Caco-2 (cell line): ENCODE measurements at regions not wholly inside any gene's neighbourhood (a gene's known extent, or its start where the extent isn't known, plus 50 kb on each side); places are given as distances from the start of the nearest gene placed in this dataset.

Experiments
- BruUV-seq: library from RNA; stranded (reverse); fragments of 400-500 nt; replicated peaks from 2 replicates; lab custom pipeline; 2021; lab: Mats Ljungman, UMichigan
- CTCF ChIA-PET: fragments of 300-600 bp; sonication (Branson Sonifier 250); formaldehyde crosslinking; loops from one replicate; lab custom pipeline; 2022; ENCODE audit warnings: antibody characterized with exemption; lab: Charles Lee
- POLR2A ChIA-PET: fragments of 300-600 bp; sonication (Branson Sonifier 250); formaldehyde crosslinking; loops from one replicate; lab custom pipeline; 2022; ENCODE audit warnings: antibody characterized with exemption; lab: Charles Lee
- DNase-seq, 2 experiments: peaks; one replicate each; pipeline versions ENCODE4 v3.0.0 to v3.0.0-alpha.2; 2020 to 2022
- H3K27me3 ChIP-seq: replicated peaks from 2 replicates; pipeline ENCODE4 v1.6.0; 2011; ENCODE audit warnings: low read length; ENCODE audit not compliant: control insufficient read depth, insufficient read depth
- H3K36me3 ChIP-seq: 2 replicates; pipeline ENCODE4 v1.5.1; 2011; ENCODE audit warnings: low read length; ENCODE audit not compliant: control insufficient read depth, insufficient read depth
- H3K4me1 ChIP-seq: fragments of 250-450 bp; sonication (Bioruptor Pico); 2 replicates; pipeline ENCODE4 v1.5.1; 2020; ENCODE audit warnings: mild to moderate bottlenecking
- H3K4me3 ChIP-seq: 2 replicates; pipeline ENCODE4 v1.5.1; 2011; ENCODE audit warnings: low read depth, mild to moderate bottlenecking, control low read depth, low read length
- H3K9me3 ChIP-seq: fragments of 250-450 bp; sonication (Bioruptor Pico); 2 replicates; pipeline ENCODE4 v1.5.1; 2020; ENCODE audit warnings: mild to moderate bottlenecking, moderate library complexity
- H3K27ac Mint-ChIP-seq: one replicate; pipeline ENCODE4 v1.8.0; 2022; ENCODE audit warnings: mixed read lengths; ENCODE audit not compliant: unreplicated experiment
- H3K27me3 Mint-ChIP-seq: one replicate; pipeline ENCODE4 v1.8.0; 2022; ENCODE audit warnings: mixed read lengths; ENCODE audit not compliant: insufficient read depth, unreplicated experiment
- H3K36me3 Mint-ChIP-seq: one replicate; pipeline ENCODE4 v1.8.0; 2022; ENCODE audit warnings: mild to moderate bottlenecking, mixed read lengths; ENCODE audit not compliant: insufficient read depth, unreplicated experiment
- H3K4me1 Mint-ChIP-seq: one replicate; pipeline ENCODE4 v1.8.0; 2022; ENCODE audit warnings: low read depth, mixed read lengths; ENCODE audit not compliant: unreplicated experiment
- H3K4me3 Mint-ChIP-seq: one replicate; pipeline ENCODE4 v1.8.0; 2022; ENCODE audit warnings: mild to moderate bottlenecking, moderate library complexity, mixed read lengths; ENCODE audit not compliant: unreplicated experiment
- H3K9me3 Mint-ChIP-seq: one replicate; pipeline ENCODE4 v1.8.0; 2022; ENCODE audit warnings: mixed read lengths; ENCODE audit not compliant: unreplicated experiment
- CTCF ChIP-seq, 2 experiments: fragments of 200-600 bp in 1 of 2; IDR thresholded peaks; 1 replicate in 1 of 2; 2 replicates in 1 of 2; pipeline versions ENCODE4 v1.5.1 to v1.8.0; 2011 to 2022; ENCODE audit warnings: antibody characterized with exemption in 1 of 2, control low read depth in 1 of 2, inconsistent platforms in 1 of 2, low read depth in 1 of 2, low read length in 1 of 2, mild to moderate bottlenecking in 1 of 2, moderate library complexity in 1 of 2; ENCODE audit not compliant: insufficient read depth in 1 of 2, severe bottlenecking in 1 of 2, unreplicated experiment in 1 of 2
- intact Hi-C: fragments of 100-400 bp; cut with micrococcal nuclease; formaldehyde crosslinking; loops from one replicate; pipeline ENCODE4 v1.10.0; 2022; ENCODE audit not compliant: unreplicated experiment

GRCh38 chr5:164204338-164204946, 699.0 kb downstream of the MAT2B start:
- ChIA-PET CTCF (no interaction called here), POLR2A (no interaction called here)
- Mint-ChIP-seq H3K9me3 (no peaks in the 10 kb centered on the region), H3K4me3 (no peak overlapping the region), H3K27me3 (no peaks in the 10 kb centered on the region), H3K4me1 (no peaks in the 10 kb centered on the region), H3K36me3 (no peaks in the 10 kb centered on the region), H3K27ac (no peak overlapping the region)
- no peak overlapping the region for H3K4me3 ChIP-seq
- DNase-seq = no peak
- no peaks in the 10 kb centered on the region; the same call in 1 of the 2 replicates for H3K4me1 ChIP-seq
- intact Hi-C loops = no loop called here
- H3K9me3 ChIP-seq = no peaks in the 10 kb centered on the region
- H3K27me3 ChIP-seq = no peaks in the 10 kb centered on the region
- no peaks in the 10 kb centered on the region for H3K36me3 ChIP-seq
- no TSS peak for BruUV-seq
- no peak for TF ChIP-seq CTCF (IDR thresholded peaks at IDR 0.05; ENCODE audit: insufficient read depth in 1 of 2, low read depth in 1 of 2, low read length in 1 of 2, severe bottlenecking in 1 of 2, unreplicated experiment in 1 of 2)

- Mint-ChIP-seq H3K27ac (no peak overlapping the region), H3K9me3 (no peaks in the 10 kb centered on the region), H3K36me3 (no peaks in the 10 kb centered on the region), H3K27me3 (no peaks in the 10 kb centered on the region), H3K4me3 (no peak overlapping the region), H3K4me1 (no peaks in the 10 kb centered on the region)
- ChIA-PET CTCF (no interaction called here), POLR2A (no interaction called here)
- intact Hi-C loops = no loop called here
- no TSS peak for BruUV-seq
- no peak for DNase-seq
- Histone ChIP-seq H3K27me3 (no peaks in the 10 kb centered on the region), H3K9me3 (no peaks in the 10 kb centered on the region), H3K4me1 (no peaks in the 10 kb centered on the region; the same call in 1 of the 2 replicates), H3K36me3 (no peaks in the 10 kb centered on the region), H3K4me3 (no peak overlapping the region)
- TF ChIP-seq CTCF (IDR thresholded peaks at IDR 0.05; ENCODE audit: insufficient read depth in 1 of 2, low read depth in 1 of 2, low read length in 1 of 2, severe bottlenecking in 1 of 2, unreplicated experiment in 1 of 2) = no peak
These were observed 700.8 kb downstream of the MAT2B start for GRCh38 chr5:164206196-164206595.

- Histone ChIP-seq H3K9me3 (no peaks in the 10 kb centered on the region), H3K36me3 (no peaks in the 10 kb centered on the region), H3K27me3 (no peaks in the 10 kb centered on the region), H3K4me3 (no peak overlapping the region), H3K4me1 (no peaks in the 10 kb centered on the region; the same call in 1 of the 2 replicates)
- Mint-ChIP-seq H3K27ac (no peak overlapping the region), H3K9me3 (no peaks in the 10 kb centered on the region), H3K4me3 (no peak overlapping the region), H3K4me1 (no peaks in the 10 kb centered on the region), H3K36me3 (no peaks in the 10 kb centered on the region), H3K27me3 (no peaks in the 10 kb centered on the region)
- POLR2A ChIA-PET = no interaction called here
- intact Hi-C loops = no loop called here
- CTCF ChIA-PET = no interaction called here
- no TSS peak for BruUV-seq
- no peak for DNase-seq
- no peak for TF ChIP-seq CTCF (IDR thresholded peaks at IDR 0.05; ENCODE audit: insufficient read depth in 1 of 2, low read depth in 1 of 2, low read length in 1 of 2, severe bottlenecking in 1 of 2, unreplicated experiment in 1 of 2)
These were observed 702.2 kb downstream of the MAT2B start for GRCh38 chr5:164207646-164208045.
